Skin epidermis (tissue), 12 donors: ENCODE measurements at regions not wholly inside any gene's neighbourhood (a gene's known extent, or its start where the extent isn't known, plus 50 kb on each side); places are given as distances from the start of the nearest gene placed in this dataset.
"Not testable (repeated sequence)": the region's sequence is repeated elsewhere in the genome, so short reads cannot be mapped to it uniquely, and the experiment has no call there.

Source experiments
- H3K27ac ChIP-seq, 21 experiments: fragments of 200-600 bp; sonication (generic) in 11 of 21; one replicate each; pipeline ENCODE4 v1.5.0; 2020; ENCODE audit warnings: mild to moderate bottlenecking in 3 of 21, inconsistent platforms in 2 of 21, moderate library complexity in 2 of 21
- H3K4me3 ChIP-seq, 7 experiments: fragments of 200-600 bp; sonication (generic) in 2 of 7; one replicate each; pipeline ENCODE4 v1.5.0; 2020; ENCODE audit warnings: inconsistent platforms in 2 of 7, mild to moderate bottlenecking in 2 of 7, moderate library complexity in 1 of 7

DNA sequence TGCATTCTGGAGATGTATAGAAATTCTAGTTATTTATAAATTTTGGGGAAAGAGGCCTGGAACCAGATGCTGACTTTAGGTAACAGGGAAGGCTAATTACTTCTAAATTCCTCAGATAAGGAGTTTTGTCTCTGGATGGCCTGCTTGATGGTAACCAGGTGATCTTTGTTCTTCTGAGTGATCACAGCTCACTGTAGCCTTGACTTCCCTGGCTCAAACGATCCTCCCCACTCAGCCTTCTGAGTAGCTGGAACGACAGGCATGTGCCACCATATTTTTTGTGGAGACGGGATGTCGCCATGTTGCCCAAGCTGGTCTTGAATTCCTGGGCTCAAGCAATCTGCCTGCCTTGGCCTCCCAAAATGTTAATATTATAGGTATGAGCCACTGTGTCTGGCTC is 54.4 kb upstream of the MSH6 start:
- Histone ChIP-seq H3K27ac (no peak overlapping the region), H3K4me3 (no peak overlapping the region)

DNA sequence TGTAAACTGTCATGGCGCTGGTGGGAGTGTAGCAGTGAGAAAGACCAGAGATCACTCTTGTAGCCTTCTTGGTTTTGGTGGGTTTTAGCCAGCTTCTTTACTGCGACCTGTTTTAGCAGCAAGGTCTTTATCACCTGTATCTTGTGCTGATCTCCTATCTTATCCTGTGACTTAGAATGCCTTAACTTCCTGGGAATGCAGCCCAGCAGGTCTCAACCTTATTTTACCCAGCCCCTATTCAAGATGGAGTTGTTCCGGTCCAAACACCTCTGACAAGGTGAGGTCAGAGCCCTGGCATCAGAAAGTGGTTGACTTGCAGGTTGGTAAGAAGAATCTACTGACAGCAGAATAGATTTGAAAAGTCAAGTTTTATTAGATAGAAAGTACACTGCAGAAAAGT is 55.0 kb upstream of the MSH6 start:
- Histone ChIP-seq H3K4me3 (no peak overlapping the region), H3K27ac (no peak overlapping the region)

DNA sequence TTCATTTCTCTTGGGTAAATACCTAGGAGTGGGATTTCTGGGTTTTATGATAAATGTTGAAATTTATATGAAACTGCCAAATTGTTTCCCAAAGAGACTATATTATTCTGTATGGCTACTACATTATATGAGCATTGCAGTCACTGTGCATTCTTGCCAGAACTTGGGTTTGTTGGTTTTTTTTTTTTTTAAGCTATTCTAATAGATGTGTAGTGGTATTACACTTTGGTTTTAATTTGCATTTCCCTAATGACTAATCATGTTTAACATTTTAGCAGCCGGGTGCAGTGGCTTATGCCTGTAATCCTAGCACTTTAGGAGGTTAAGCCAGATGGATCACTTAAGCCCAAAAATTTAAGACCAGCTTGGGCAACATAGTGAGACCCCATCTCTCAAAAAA is 56.0 kb upstream of the MSH6 start:
- H3K4me3 ChIP-seq, H3K27ac ChIP-seq: not testable (repeated sequence)

DNA sequence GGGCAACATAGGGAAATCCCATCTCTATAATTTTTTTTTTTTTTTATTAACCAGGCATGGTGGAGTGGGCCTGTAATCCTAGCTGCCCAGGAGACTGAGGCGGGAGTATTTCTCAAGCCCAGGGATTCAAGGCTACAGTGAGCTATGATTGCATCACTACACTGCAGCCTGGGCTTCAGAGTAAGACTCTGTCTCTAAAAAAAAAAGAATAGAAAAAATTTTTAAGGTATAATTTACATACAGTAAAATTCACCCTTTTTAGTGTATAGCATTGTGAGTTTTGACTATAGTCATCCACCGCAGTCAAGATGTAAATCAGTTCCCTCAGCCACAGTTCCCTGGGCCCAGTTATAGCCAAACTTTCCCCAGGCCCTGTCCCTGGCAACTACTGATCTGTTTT is 57.1 kb upstream of the MSH6 start:
- Histone ChIP-seq H3K4me3 (no peak overlapping the region), H3K27ac (no peak overlapping the region)

DNA sequence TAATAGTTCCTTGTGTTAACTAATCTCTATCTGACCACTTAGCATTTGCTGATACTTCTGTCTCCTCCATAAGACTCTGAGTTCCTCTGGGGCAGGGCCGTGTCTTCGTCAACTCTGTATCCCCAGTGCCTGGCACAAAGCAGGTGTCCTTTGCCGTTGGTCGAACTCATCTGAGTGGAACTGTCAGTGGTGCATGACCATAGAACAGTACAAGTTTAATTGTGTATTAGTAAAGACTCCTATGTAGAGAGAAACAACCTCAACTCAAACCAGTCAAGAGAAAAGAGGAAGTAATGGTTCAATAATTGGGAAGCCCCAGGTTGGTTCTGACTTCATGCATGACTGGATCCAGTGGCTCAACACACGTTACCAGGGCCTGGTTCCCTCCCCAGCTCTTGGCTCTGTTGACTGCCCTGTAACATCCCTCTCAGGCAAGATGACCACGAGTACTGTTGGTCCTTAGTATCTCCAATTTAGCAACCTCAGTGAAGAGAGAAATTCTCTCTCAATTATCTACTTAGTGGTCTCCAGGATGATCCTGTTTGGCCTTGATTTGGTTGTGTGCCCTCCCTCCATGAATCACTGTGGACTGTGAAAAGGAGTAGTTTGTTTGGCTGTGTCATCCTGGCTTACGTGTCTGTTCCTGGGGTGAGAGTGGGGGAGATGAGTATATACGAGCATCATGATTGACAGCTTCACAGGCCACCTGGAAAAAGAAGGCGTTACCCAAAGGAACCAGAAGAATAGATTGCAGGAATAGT is 58.5 kb upstream of the MSH6 start:
- H3K27ac ChIP-seq, result no peak overlapping the region
- no peak overlapping the region for H3K4me3 ChIP-seq

DNA sequence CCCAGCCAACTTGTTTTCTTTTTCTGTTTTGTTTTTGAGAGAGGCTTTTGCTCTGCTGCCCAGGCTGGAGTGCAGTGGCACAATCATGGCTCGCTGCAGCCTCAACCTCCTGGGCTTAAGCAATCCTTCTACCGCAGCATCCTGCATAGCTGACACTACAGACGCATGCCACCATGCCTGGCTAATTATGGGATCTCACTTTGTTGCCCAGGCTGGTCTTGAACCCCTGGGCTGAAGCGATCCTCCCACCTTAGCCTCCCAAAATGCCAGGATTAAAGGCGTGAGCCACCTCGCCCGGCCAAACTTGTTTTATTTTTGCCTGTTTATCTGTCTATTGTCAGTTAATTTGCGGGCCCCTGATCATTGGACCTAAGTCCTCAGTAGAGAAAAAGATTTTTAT is 61.6 kb upstream of the MSH6 start:
- Histone ChIP-seq H3K4me3 (no peak overlapping the region), H3K27ac (no peak overlapping the region)

DNA sequence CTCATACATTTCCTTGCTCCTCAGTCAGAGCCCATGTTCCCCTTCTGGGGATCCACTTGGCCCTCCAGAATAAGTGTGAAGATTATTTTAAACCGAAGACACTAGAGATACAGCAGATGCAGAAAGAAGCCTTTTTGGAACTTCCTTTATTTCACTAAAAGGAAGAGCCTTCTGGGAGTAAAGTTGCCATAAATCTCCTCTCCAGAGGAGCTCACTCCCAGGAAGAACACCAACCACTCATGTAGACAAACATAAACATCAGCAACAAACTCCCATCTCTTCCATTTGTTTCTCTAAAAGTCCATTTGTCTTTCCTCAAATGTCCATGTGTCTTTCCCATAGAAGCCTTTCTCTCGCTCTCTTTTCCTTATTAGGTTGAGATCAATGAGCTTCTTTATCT is 62.4 kb upstream of the MSH6 start:
- Histone ChIP-seq H3K27ac (no peak overlapping the region), H3K4me3 (no peak overlapping the region)

DNA sequence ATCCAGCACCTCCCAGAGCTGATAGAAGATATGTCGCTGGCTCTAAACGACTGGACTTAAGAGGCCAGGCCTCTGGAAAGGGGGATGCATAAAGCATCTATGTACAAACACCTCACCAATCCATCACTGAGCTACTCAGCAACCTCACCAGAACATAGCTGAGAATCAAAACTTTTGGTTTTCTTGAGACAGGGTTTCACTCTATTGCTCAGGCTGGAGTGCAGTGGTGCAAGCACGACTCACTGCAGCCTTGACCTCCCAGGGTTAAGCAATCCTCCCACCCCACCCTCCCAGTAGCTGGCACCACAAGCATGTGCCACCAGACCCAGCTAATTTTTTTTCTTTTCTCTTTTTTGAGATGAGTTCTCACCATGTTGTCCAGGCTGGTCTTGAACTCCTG is 62.9 kb upstream of the MSH6 start:
- no peak overlapping the region for H3K4me3 ChIP-seq
- no peak overlapping the region for H3K27ac ChIP-seq

DNA sequence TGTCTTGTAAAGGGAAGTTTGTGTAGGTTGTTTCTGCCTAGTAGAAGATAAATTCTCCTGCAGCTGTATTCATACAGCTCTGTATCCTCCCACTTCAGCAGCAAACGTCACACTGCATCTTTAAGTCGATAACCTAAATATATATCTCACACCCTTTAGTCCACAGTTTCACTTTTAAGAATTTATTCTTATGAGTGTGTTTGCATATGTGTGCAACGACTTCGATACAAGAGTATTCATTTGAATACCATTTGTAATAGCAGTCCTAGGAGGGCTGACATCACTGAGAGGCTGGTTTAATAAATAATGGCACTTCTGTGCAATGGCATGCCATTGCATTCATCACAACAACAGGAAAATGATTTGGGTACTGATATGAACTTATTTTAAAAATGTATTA is 63.8 kb upstream of the MSH6 start:
- H3K27ac ChIP-seq, result no peak overlapping the region
- no peak overlapping the region for H3K4me3 ChIP-seq

DNA sequence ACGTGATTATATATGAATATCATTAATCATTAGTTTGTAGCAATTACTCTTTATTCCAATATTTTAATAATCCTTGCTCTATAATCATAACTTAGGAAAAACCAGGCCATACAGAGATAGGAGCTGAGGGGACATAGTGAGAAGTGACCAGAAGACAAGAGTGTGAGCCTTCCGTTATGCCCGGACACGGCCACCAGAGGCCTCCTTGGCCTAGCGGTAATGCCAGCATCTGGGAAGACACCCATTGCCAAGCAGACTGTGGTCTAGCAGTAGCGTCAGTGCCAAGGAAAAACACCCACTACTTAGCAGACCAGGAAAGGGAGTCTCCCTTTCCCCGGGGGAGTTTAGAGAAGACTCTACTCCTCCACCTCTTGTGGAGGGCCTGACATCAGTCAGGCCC is 66.6 kb upstream of the MSH6 start:
- H3K27ac ChIP-seq, H3K4me3 ChIP-seq: not testable (repeated sequence)

DNA sequence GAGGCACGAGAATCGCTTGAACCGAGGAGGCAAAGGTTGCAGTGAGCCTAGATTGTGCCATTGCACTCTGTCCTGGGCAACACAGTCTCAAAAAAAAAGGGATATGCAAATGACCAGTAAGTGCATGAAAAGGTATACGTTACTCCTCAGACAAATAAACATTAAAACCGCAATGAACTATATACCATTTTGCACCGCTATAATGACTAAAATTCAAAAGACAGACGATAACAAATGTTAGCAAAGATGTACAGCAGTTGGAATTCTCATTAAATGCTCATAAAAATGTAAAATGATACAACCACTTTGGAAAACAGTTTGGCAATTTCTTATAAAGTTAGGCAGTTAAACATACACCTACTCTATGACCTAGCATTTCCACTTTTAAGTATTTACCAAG is 67.4 kb upstream of the MSH6 start:
- H3K4me3 ChIP-seq, result no peak overlapping the region
- H3K27ac ChIP-seq, result no peak overlapping the region

DNA sequence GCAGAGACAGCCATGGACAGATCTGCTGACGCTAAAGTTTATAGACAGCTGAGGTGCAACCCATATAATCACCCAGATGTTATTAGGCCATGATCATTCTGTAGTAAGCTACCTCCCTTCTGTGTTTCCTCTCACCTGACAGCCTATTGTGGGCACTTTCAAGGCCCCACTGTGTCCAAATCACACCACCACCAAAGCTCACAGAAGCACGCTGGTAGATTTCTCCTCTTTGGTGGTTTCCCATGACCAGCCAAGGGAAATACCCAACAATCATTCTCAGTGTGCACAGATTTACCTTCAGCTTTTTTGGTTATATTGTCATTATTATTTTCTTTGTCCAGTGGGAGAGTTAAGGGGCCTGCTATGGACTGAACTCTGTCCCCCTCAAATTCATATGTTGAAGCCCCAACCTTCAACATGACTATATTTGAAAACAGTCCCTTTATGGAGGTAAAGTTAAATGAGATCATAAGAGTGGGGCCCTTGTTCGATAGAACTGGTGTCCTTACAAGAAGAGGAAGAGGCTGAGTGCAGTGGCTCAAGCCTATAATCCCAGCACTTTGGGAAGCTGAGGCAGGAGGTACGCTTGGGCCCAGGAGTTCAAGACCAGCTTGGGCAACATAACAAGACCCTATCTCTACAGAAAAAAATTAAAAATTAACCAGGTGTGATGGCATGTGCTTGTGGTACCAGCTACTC is 74.0 kb upstream of the MSH6 start:
- no peak overlapping the region for H3K27ac ChIP-seq

DNA sequence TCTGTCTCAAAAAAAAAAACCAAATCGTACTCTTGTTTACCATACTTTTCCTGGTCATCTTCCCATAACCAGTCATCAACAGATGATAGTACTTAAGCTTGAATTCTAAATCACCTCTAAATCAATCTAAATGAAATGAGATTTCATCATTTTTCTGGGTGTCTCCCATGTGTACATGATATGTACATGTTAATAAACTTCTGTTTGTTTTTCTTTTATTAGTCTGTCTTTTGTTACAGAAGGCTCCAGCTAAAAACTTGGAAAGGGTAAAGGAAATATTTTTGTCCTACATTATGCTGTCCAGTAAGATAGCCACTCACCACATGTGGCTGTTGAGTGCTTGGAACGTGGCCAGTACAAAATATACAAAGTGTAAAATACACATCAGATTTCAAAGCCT is 78.7 kb upstream of the MSH6 start:
- H3K27ac ChIP-seq, result no peak overlapping the region
- H3K4me3 ChIP-seq, result no peak overlapping the region

More for the DNA sequence above, 74.0 kb upstream of the MSH6 start:
- H3K4me3 ChIP-seq, result no peak overlapping the region

DNA sequence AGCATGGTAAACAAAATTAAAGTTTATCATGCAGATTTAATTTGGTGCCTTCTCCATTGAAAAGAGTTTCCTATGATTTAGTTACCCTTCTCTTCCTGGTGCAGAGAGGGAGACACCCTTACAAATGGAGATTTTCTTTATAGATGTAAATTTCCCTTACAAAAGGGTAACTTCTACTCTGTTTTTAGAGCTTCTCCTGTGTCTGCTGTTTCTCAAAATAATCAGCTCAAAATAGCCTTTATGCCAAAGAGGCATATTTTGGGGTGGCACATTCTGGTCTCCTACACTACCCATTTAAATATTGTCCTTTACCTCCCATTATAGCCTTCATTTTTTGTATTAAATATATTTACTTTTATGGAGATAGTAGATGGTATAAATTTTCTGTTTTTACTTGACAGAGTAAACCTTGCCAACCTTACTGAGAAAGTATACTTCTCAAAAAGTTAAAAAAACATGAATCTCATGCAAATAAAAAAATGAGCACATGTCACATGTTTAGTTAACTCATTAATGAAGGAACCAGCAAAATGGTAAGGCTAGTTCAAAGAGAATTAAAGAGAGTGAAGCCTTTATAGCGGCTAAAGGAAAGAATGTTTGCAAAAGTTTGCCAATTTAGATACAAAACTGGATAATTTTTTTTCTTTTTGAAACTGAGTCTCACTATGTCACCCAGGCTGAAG is 83.3 kb upstream of the MSH6 start:
- Histone ChIP-seq H3K4me3 (no peak overlapping the region), H3K27ac (no peak overlapping the region)

DNA sequence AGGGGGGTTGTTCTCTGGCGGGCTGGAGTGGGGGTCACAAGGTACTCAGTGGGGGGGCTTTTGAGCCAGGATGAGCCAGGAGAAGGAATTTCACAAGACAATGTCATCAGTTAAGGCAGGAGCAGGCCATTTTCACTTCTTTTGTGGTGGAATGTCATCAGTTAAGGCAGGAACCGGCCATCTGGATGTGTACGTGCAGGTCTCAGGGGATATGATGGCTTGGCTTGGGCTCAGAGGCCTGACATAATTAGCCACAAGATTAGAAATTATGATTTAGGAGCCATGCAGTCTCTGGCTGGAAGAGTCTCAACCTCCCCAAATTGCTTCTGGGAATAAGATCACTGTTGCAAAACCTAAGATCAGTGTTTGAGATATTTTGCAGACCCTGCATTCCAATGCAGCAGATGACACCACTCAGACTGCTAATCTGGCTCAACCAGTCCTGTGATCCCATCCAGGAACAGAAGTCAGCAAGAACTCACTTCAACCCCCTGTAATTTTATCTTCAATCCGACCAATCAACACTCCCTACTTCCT is 84.4 kb upstream of the MSH6 start:
- H3K27ac ChIP-seq, result not testable (repeated sequence)

DNA sequence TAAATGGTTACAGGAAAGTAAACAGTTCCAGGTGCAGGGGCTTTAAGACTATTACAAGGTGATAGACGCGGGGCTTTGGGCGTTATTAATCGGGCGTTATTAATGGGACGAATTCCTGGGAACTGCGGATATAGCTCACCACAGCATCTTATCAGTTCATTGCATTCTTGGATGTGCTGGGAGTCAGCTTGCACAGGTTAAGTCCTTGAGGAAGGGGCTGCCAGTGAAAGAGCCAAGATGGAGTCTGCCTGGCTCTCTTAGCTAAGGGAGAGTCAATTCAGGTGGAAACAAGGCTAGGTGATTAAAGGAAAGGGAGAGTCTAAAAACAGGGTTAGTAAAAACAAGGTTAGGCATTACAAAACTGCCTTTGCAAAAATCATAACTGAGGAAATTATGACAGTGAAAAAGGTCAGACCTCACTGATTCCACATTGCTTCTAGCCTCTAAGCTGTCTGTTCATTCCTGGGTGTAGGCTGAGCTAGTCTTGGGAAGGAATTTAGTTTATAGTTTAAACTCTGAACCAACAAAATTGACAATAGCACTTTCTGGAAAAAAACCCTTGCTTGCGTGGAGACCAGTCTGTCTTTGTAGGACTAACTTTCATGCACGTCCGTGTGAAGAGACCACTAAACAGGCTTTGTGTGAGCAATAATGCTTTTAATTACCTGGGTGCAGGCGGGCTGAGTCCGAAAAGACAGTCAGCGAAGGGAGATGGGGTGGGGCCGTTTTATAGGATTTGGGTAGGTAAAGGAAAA is 85.1 kb upstream of the MSH6 start:
- not testable (repeated sequence) for H3K4me3 ChIP-seq, H3K27ac ChIP-seq

More for the DNA sequence above, 84.4 kb upstream of the MSH6 start:
- not testable (repeated sequence) for H3K4me3 ChIP-seq

DNA sequence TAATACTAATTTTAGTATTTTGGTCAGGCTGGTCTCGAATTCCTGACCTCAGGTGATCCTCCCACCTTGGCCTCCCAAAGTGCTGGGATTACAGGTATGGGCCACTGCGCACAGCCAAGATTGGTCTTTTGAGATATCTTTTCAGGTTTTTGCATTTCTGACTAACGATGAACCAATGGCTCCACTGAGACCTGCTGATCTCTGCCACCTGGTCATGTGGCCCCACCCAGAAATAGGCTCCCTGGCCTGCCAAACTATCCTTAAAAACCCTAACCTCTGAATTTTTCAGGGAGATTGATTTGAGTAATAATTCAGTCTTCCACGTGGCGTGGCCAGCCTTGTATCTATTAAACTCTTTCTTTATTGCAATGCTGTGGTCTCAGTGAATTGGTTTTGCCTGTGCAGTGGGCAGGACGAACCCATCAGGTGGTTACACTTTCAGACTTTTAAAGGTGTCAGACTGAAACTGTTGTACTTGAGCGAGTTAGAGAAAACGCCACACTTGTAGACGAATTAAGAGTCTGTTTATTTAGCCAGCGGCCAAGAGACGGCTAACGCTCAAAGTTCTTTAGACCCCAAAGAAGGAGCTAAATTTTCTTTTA is 85.8 kb upstream of the MSH6 start:
- H3K27ac ChIP-seq, result no peak overlapping the region
- no peak overlapping the region for H3K4me3 ChIP-seq

DNA sequence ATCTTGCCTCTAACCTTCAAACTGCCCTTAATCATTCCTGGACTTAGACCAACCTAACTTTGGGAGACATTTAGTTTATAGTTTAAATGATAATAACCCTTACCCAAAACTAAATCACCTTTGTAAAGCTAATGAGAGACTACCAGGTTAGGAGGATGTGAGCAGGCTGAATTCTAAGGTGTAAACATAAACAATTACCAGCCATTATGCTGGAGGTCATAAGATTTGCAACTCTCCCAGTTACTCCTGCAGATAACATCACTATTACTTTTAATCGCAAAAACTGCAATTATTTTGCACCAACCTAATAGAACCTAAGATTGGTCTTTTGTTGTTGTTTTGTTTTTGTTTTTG is 86.5 kb upstream of the MSH6 start:
- Histone ChIP-seq H3K27ac (no peak overlapping the region), H3K4me3 (no peak overlapping the region)

DNA sequence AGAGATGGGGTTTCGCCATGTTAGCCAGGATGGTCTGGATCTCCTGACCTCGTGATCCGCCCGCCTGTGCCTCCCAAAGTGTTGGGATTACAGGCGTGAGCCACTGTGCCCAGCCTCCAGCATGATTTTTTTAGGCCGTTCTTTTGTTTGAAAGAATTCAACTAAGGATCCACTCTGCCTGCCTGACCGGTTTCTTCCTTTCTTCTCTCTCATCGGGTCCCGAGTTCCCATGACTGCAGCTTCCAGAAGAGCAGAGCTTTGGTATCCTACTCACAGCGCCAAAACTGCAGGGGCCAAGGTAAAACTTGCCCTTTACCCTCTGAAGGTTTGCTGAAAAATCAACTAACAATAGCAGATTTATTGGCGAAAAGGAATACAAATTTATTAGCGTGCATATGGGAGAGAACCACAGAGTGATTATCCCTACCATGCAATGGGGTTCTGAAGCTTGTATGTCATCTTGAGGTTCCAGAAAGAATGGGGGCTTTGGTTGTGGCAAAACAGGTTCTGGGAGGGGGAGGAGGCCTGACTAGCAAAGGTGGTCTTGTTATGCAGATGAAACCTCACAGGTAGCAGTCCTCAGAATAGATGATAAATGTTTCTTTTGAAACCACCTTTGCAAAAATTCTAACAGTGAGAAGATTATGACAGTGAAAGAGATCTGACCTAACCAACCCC is 87.0 kb upstream of the MSH6 start:
- Histone ChIP-seq H3K4me3 (no peak overlapping the region), H3K27ac (no peak overlapping the region)
